Mammary epithelial cell (primary cell): ENCODE measurements at regions not wholly inside any gene's neighbourhood (a gene's known extent, or its start where the extent isn't known, plus 50 kb on each side); places are given as distances from the start of the nearest gene placed in this dataset.

ENCODE experiments used
- EZH2 ChIP-seq: IDR thresholded peaks from 2 replicates; pipeline ENCODE4 v1.6.1; 2012; ENCODE audit warnings: low read length, inconsistent platforms, borderline replicate concordance
- TF ChIP-seq, protein P1 (sequence below), 2 donors: IDR thresholded peaks in 1 of 2; conservative IDR thresholded peaks in 1 of 2; 2 replicates each; pipeline ENCODE4 v1.5.1; 2011 to 2012; ENCODE audit warnings: inconsistent platforms in 2 of 2, low read length in 2 of 2, mild to moderate bottlenecking in 2 of 2, control low read depth in 1 of 2, low read depth in 1 of 2; ENCODE audit not compliant: insufficient read depth in 1 of 2; ENCODE audit errors: extremely low read depth in 1 of 2

DNA sequence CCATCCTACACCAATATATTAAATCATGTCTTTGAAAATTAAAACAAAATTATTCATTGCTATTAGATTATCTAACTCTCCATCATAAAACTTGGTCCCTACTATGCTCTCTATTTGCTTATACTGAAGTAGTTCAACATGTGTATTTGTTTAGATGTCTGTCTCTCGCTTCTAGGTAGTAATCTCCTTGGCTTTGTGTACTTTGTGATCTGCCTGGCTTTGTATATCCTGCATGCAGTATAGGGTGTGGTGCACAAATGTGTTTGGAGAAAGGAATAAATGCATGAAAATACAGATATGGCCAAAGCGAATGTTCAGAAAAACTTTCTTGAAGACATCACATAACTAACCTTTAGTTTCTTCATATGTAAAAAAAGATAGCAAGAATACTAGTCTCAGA is 246.6 kb upstream of the LRFN5 start:
- TF ChIP-seq, protein P1, sequence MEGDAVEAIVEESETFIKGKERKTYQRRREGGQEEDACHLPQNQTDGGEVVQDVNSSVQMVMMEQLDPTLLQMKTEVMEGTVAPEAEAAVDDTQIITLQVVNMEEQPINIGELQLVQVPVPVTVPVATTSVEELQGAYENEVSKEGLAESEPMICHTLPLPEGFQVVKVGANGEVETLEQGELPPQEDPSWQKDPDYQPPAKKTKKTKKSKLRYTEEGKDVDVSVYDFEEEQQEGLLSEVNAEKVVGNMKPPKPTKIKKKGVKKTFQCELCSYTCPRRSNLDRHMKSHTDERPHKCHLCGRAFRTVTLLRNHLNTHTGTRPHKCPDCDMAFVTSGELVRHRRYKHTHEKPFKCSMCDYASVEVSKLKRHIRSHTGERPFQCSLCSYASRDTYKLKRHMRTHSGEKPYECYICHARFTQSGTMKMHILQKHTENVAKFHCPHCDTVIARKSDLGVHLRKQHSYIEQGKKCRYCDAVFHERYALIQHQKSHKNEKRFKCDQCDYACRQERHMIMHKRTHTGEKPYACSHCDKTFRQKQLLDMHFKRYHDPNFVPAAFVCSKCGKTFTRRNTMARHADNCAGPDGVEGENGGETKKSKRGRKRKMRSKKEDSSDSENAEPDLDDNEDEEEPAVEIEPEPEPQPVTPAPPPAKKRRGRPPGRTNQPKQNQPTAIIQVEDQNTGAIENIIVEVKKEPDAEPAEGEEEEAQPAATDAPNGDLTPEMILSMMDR (conservative IDR thresholded peaks at IDR 0.05 in 1 of 2, IDR thresholded peaks at IDR 0.05 in 1 of 2; ENCODE audit: extremely low read depth in 1 of 2, insufficient read depth in 1 of 2, low read depth in 1 of 2, low read length in 2 of 2): no peak
- no peak for TF ChIP-seq EZH2
